ENCODE measurements at regions not wholly inside any gene's neighbourhood (a gene's known extent, or its start where the extent isn't known, plus 50 kb on each side); places are given as distances from the start of the nearest gene placed in this dataset.

DNA sequence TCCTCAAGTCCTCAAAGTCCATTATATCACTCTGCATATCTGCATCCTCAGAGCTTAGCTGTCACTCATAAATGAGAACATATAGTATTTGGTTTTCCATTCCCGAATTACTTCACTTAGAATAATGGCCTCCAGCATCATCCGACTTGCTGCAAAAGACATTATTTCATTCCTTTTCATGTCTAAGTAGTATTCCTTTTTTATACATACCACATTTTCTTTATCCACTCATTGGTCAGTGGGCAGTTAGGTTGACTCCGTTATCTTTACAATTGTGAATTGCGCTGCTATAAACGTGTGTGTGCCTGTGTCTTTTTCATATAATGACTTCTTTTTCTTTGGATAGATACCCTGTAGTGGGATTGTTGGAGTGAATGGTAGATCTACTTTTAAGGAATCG lies 117.2 kb downstream of the OR2K2 start:
- TF ChIP-seq, protein P1, sequence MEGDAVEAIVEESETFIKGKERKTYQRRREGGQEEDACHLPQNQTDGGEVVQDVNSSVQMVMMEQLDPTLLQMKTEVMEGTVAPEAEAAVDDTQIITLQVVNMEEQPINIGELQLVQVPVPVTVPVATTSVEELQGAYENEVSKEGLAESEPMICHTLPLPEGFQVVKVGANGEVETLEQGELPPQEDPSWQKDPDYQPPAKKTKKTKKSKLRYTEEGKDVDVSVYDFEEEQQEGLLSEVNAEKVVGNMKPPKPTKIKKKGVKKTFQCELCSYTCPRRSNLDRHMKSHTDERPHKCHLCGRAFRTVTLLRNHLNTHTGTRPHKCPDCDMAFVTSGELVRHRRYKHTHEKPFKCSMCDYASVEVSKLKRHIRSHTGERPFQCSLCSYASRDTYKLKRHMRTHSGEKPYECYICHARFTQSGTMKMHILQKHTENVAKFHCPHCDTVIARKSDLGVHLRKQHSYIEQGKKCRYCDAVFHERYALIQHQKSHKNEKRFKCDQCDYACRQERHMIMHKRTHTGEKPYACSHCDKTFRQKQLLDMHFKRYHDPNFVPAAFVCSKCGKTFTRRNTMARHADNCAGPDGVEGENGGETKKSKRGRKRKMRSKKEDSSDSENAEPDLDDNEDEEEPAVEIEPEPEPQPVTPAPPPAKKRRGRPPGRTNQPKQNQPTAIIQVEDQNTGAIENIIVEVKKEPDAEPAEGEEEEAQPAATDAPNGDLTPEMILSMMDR (IDR thresholded peaks at IDR 0.05), result no peak
- no peak for TF ChIP-seq EZH2phosphoT487 (IDR thresholded peaks at IDR 0.05)

Data from neural progenitor cell (in vitro differentiated cells).